ENCODE measurements at regions not wholly inside any gene's neighbourhood (a gene's known extent, or its start where the extent isn't known, plus 50 kb on each side); places are given as distances from the start of the nearest gene placed in this dataset.
"Not testable (repeated sequence)": the region's sequence is repeated elsewhere in the genome, so short reads cannot be mapped to it uniquely, and the experiment has no call there.

DNA sequence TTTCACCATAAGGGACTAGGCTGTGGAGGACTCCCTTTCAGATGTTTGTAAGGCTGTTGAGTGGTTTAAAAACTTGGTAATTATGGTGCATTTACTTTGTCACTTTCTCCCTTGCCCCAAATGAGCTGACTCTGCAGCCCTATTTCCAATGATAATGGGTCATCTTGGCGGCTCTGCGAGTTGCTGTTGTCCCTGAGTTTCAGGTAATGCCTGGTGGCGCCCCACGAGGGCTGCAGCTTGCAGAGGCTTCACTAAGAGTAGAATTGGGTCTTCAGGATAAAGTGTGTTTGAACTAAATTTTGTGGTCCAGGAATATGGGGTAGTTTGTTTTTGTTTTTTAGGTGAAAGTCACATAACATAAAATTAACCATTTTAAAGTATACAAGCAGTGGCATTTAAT is 450.1 kb upstream of the CFAP20DC start:
- DNase-seq (ENCODE audit: low spot score): no peak

DNA sequence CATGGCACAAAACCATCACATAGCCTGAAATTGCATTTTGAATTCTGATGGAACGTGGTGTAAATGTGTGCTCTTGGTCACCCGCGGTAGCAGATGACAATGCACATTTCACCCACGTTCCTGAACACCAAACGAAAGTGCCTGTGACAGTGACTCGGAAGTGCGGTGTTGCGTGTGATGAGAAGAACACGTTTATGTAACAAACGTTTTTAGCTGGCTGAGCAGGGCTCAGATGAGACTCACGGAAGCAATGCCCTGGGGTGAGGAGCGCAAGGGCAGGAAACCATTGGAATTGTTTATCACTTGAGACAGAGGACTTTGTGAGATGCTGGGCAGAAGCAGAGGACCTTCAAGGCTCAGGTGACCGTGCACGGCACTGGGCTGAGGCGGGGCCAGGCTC is 449.2 kb upstream of the CFAP20DC start:
- DNase-seq (ENCODE audit: low spot score): no peak

GRCh38 chr3:59496250-59496649 is 446.4 kb upstream of the CFAP20DC start:
- no peak for DNase-seq (ENCODE audit: low spot score)

- DNase-seq (ENCODE audit: low spot score): not testable (repeated sequence)
Measured at GRCh38 chr3:59494969-59495368, 445.1 kb upstream of the CFAP20DC start.

DNA sequence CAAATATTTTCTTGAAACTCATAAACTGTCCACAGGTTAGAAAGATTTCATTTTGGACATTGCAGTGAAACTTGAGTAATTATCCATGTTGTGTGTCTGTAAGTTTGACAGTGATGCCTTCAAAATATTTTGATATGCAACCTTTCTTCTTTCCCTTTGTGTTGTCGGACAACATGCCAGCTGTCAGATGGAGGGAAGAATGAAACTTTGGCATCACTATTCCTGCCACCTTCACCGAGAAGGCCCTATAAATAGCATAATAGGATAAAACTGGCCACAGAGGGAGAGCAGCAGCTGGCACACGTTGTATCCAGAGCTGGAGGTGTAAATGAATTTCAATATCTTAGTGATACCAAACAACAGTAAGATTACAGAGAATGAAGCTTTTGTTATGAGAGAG is 436.7 kb upstream of the CFAP20DC start:
- DNase-seq (ENCODE audit: low spot score): no peak

DNA sequence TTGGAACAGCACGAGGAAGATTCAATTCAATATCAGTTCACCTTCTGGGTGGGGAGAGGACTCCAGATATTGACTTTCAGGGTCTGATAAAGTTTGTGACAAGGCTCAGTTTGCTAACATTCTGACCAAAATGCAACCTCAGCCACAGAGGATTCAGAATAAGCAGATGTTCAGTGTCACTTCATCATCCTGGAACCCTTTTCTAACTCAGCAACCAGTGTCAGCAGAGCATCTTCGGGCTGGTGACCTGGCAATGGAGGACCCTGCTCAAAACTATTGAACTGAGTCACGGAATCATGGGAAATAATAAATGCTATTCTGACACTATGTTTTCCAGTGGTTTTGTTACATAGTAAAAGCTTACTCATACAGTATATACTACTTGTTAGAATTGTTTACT is 433.4 kb upstream of the CFAP20DC start:
- no peak for DNase-seq (ENCODE audit: low spot score)

DNA sequence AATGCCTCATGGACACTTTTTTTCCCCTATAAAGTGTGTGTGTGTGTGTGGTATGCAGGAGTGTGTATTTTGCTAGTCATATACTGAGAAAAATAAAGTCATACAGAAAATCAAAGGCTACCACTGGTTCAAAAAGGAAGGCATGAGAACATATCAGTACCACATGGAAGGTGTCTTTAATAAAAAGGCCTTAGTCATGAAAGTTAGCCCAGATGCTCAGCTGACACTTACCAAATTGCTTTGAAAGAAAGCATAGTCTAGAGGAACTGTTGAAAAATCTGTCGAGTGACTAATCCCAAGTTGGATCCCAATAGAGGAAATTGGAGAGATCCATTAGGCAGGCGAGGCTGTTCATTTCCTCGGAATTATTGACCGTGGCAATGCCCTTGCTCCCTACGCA is 432.9 kb upstream of the CFAP20DC start:
- DNase-seq (ENCODE audit: low spot score): no peak

- DNase-seq (ENCODE audit: low spot score): no peak
Measured at GRCh38 chr3:59481776-59482400, 432.1 kb upstream of the CFAP20DC start.

GRCh38 chr3:59480486-59480995 is 430.7 kb upstream of the CFAP20DC start:
- no peak for DNase-seq (ENCODE audit: low spot score)

DNA sequence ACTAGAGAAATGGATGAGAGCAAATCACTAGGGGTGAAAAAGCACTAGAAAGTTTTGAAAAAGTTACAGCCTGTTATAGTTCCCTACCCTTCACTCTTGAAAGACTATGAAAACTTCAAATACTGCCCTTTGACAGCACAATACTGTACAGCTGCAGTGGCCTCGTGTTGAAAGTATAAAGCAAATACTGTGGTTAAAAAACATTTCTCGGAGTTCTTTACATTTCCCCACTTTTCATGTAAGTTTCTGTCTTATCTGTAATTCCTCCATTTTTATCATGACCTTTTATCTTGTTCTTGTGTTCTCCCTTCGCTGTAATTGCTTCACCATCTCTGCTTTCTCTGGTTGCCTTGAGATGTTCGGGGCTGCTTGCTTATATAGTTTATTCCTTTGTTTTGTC is 423.8 kb upstream of the CFAP20DC start:
- no peak for DNase-seq (ENCODE audit: low spot score)

- no peak for DNase-seq (ENCODE audit: low spot score)
Measured at GRCh38 chr3:59472541-59472940, 422.7 kb upstream of the CFAP20DC start.

DNA sequence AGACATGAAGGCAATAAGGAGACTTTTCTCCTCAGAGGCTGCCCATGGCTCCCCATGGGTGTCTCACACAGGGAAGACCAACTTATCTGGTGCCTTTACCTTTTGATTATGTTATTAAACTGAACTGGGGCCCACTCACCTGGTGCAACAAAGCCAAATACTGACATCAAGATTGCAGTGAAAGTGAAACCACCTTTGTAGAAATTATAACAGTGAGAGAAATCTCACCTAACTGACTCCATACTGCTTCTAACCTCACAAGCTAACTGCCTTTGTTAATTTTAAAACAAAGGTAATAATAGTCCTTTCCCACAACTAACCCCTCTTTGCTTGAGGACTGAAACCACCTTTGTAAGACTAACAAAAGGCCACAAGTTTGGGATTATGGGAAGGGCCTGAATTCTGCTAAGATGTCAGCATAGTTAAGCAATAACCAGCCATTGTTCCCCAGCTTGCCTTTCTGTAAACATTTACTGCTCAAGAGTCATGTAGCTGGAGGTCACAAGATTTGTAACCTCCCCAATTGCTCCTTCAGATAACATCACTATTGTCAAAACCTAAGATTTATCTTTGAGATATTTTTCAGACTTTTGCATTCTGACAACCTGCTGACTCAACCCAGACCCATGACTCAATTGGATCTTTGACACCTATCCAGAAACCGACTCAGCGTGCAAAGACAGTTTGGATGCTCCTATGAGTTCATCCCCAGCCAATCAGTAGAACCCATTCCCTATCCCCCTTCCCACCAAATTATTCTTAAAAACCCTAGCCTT is 420.3 kb upstream of the CFAP20DC start:
- DNase-seq (ENCODE audit: low spot score): no peak

DNA sequence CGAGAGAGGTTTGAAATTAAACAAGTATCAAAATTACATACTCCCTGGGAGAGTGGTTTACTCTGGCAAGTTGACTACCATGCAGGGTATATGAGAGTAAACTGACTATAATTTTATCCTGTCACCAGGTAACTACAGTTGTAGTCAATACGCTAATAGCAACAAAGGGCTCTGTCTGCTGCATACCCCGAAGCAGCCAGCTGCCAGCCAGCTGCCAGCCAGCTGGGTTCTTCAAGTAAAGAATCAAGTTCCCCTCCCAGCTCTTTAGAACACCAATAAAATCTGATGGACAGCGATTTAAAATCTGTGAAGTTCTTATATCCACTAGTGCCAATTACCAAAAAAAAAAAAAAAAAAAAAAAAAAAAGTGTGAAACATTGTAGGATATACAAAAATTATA is 417.7 kb upstream of the CFAP20DC start:
- DNase-seq (ENCODE audit: low spot score): no peak

DNA sequence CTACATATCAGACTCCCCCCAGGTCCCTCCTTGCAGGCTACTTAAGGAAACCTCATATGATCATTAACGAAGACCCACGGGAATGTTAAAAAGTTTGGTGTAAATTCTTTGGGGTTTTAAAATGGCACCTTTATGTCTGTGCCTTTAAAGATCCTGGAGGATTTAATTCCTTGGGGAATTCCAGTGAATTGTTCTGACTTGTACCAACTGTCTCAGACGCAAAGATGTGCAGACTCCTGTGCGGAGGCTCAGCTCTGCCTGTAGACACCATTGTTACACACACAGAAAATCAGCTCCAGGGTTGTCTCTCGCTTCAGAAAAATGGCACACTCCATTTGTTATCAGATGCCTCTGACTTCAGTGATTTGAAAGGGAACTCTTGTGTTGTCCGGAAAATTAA is 414.4 kb upstream of the CFAP20DC start:
- peak; percentile 43 for DNase-seq (ENCODE audit: low spot score)

GRCh38 chr3:59463253-59463652 is 413.4 kb upstream of the CFAP20DC start:
- DNase-seq (ENCODE audit: low spot score): no peak

- no peak for DNase-seq (ENCODE audit: low spot score)
Measured at GRCh38 chr3:59460068-59460467, 410.2 kb upstream of the CFAP20DC start.

GRCh38 chr3:59456852-59457485 is 407.1 kb upstream of the CFAP20DC start:
- no peak for DNase-seq (ENCODE audit: low spot score)

DNA sequence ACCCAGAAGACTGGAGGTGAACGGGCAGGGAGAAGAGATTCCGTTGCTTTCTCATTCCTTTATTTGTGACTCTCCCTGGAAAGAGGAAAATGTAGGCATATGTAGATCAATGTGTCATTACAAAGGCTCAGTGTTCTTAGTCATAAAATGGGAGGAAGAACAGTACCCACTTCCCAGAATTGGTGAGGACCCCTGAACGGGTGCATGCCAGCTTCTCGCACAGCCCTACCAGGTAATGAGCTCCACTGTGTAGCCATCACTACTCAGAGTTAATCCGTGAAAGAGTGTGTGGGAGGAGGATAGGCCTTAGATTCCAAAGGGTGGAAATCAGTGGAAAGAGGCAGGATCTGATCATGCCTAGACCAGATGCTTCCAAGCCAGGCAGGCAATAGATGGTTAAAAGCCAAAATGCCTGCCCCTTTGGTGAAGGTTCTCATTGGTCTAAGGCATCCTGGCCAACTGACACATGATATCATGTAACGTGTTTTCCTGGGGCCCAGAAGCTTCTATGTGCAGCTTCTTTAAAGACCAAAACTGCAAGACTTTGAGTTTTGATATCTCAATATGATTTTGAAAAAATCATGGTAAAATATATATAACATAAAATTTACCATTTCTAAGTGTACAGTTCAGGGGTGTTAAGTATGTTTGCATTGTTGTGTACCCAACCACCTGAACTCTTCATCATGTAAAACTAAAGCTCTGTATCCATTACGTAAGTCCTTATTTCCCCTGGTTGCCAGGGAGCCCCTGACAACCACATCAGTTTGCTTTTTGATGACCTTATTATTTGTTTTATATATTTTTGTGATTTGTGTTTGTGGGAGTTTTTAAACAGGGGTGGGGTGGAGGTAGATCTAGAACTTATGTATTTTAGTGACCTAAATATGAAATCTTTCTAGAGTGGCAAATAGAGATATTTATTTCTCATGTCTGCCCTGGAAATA is 402.2 kb upstream of the CFAP20DC start:
- DNase-seq (ENCODE audit: low spot score): no peak

DNA sequence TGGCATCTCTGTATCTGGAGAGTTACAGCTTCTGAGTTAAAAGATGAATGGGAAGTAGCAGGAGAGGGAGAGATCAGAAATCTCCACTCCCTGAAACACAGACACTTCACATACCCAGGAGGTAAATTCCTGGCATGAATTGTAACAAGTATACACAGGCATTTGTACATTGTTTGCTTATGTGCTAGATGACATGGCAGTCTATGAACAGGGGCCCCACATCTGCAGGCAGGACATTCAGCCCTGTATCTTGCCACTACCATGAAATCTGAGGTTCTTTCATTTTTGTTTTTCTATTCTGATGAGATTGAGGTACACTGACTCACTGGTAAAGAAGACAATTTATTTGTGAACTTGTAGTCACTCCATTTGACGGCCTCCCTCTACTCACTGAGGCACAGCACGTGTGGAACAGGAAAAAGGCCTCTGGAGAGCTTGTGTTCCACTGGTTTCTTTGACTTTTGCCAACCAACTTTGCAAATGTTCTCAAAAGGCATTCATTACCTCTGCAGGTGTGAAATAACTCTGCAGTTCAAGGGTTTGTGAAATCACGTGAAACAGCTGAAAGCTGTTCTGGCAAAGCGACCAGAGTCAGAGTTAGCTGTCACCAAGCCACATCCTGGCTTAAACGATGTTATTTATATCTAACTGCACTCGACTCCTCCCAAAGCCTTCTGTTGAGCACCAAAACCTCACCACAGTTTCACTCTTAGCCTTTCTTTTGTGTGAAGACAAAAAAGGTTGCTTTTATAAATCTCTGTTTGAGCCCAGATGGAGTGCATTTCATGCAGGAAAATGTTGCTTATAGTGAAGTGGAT is 401.3 kb upstream of the CFAP20DC start:
- DNase-seq (ENCODE audit: low spot score): no peak

DNA sequence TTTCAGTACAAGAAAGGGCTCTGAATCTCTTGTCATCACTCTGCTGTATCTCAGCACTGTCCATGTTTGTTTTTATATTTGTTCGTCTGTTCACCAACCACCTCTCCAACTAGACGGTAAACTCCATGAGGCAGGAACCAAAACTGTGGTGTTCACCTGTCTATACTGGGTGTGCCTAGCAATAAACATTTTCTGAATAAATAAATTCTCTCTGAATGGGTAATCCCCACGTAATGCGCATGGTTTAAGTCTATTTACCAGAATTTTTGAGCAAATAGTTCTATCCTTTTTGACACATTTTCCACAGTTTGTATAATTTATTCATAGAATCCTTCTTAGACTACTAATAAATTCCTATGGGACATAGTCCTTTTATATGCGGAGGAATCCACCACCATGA is 400.6 kb upstream of the CFAP20DC start:
- DNase-seq (ENCODE audit: low spot score): no peak

- no peak for DNase-seq (ENCODE audit: low spot score)
Measured at GRCh38 chr3:59446775-59447465, 397.1 kb upstream of the CFAP20DC start.
